ENCODE measurements at regions not wholly inside any gene's neighbourhood (a gene's known extent, or its start where the extent isn't known, plus 50 kb on each side); places are given as distances from the start of the nearest gene placed in this dataset.
A peak's percentile ranks its signal among the peaks of the same experiment; 100 is the strongest.
"Not testable (repeated sequence)": the region's sequence is repeated elsewhere in the genome, so short reads cannot be mapped to it uniquely, and the experiment has no call there.

DNA sequence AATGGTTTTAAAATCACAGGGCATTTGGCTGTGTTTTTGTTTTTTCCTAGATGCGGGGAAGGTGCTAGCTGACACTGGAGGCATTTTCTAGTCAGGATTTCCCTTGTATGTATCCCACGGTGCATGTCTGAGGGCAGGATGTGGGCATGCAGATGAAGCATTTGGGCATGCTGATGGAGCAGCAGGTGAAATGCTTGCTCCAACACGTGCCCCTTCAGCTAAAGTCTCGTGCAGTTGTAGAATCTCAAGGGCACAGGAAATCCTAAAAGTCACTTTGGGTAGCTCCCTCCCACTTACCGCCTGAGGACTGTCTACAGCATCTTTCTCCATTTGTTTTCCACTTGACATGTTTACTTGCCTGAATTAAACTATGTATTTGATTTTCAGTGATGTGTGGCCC is 429.4 kb upstream of the B3GAT1 start:
- Histone ChIP-seq H3F3A (ENCODE audit: insufficient read depth, low read depth) (no peaks in the 10 kb centered on the region), H3K79me2 (ENCODE audit: low read depth) (no peaks in the 10 kb centered on the region), H4K20me1 (ENCODE audit: insufficient read depth) (no peaks in the 10 kb centered on the region), H3K36me3 (ENCODE audit: low read depth) (no peaks in the 10 kb centered on the region), H3K4me3 (no peak overlapping the region), H3K27me3 (ENCODE audit: insufficient read depth, low read depth) (peaks cover 91% of the 10 kb centered on the region), H3K4me1 (replicated peaks; ENCODE audit: insufficient read depth) (no peaks in the 10 kb centered on the region), H3K27ac (no peak overlapping the region), H3K4me2 (no peak overlapping the region), H2AFZ (no peak overlapping the region), H3K9me2 (ENCODE audit: insufficient read depth) (no peaks in the 10 kb centered on the region), H3K9me3 (ENCODE audit: insufficient read depth, low read depth) (no peaks in the 10 kb centered on the region; the same call in 1 of the 2 replicates)
- ChIA-PET CTCF (no interaction called here), POLR2A (ENCODE audit: unreplicated experiment) (no interaction called here)
- no TSS peak for BruUV-seq (replicated peaks)
- no peak for DNase-seq
- intact Hi-C loops (cut with micrococcal nuclease; ENCODE audit: unreplicated experiment): no loop called here
- TF ChIP-seq, protein P1, sequence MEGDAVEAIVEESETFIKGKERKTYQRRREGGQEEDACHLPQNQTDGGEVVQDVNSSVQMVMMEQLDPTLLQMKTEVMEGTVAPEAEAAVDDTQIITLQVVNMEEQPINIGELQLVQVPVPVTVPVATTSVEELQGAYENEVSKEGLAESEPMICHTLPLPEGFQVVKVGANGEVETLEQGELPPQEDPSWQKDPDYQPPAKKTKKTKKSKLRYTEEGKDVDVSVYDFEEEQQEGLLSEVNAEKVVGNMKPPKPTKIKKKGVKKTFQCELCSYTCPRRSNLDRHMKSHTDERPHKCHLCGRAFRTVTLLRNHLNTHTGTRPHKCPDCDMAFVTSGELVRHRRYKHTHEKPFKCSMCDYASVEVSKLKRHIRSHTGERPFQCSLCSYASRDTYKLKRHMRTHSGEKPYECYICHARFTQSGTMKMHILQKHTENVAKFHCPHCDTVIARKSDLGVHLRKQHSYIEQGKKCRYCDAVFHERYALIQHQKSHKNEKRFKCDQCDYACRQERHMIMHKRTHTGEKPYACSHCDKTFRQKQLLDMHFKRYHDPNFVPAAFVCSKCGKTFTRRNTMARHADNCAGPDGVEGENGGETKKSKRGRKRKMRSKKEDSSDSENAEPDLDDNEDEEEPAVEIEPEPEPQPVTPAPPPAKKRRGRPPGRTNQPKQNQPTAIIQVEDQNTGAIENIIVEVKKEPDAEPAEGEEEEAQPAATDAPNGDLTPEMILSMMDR (conservative IDR thresholded peaks at IDR 0.05): no peak
- no peak for TF ChIP-seq EZH2 (IDR thresholded peaks at IDR 0.05; ENCODE audit: low read depth)

DNA sequence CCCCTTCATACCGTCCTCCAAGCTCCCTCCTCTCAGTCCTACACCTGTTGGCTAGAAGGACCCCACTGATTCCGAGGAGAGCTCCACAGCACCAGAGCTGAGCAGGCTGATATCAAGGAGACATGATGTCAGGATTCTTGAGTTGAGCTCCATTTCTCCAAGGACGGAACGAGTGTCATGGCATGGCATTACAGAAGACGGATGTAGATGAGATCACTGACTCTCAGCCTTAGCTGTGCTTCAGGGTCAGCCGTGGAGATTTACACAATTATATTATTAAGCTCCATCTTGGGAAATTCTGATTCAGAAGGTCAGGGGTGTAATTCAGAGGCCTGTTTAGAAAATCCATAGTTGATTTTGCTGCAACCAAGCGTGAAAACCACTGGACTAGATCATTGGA is 428.9 kb upstream of the B3GAT1 start:
- H3K9me2 ChIP-seq (ENCODE audit: insufficient read depth): no peaks in the 10 kb centered on the region
- H3K79me2 ChIP-seq (ENCODE audit: low read depth): no peaks in the 10 kb centered on the region
- intact Hi-C loops (cut with micrococcal nuclease; ENCODE audit: unreplicated experiment): no loop called here
- no peak overlapping the region for H3K27ac ChIP-seq
- peaks cover 90% of the 10 kb centered on the region for H3K27me3 ChIP-seq (ENCODE audit: insufficient read depth, low read depth)
- DNase-seq: no peak
- no peaks in the 10 kb centered on the region; the same call in 1 of the 2 replicates for H3K9me3 ChIP-seq (ENCODE audit: insufficient read depth, low read depth)
- TF ChIP-seq, protein P1 (conservative IDR thresholded peaks at IDR 0.05): no peak
- TF ChIP-seq EZH2 (IDR thresholded peaks at IDR 0.05; ENCODE audit: low read depth): no peak
- no peak overlapping the region for H3K4me2 ChIP-seq
- no peak overlapping the region for H2AFZ ChIP-seq
- no peaks in the 10 kb centered on the region for H4K20me1 ChIP-seq (ENCODE audit: insufficient read depth)
- no peaks in the 10 kb centered on the region for H3K4me1 ChIP-seq (replicated peaks; ENCODE audit: insufficient read depth)
- no TSS peak for BruUV-seq (replicated peaks)
- no peaks in the 10 kb centered on the region for H3F3A ChIP-seq (ENCODE audit: insufficient read depth, low read depth)
- ChIA-PET CTCF (no interaction called here), POLR2A (ENCODE audit: unreplicated experiment) (no interaction called here)
- no peaks in the 10 kb centered on the region for H3K36me3 ChIP-seq (ENCODE audit: low read depth)
- no peak overlapping the region for H3K4me3 ChIP-seq

DNA sequence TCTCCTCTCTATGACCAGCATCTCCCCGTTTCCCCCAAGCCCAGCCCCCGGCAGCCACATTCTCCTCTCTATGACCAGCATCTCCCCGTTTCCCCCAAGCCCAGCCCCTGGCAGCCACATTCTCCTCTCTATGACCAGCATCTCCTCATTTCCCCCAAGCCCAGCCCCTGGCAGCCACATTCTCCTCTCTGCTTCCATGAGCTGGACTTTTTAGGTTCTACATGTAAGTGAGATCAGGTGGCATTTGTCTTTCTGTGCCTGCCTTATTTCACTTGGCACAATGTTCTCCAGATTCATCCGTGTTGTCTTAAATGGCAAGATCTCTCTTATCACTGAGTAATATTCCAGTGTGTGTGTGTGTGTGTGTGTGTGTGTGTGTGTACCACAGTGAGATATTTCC is 428.1 kb upstream of the B3GAT1 start:
- H3K9me2 ChIP-seq (ENCODE audit: insufficient read depth); H3K4me3 ChIP-seq; H2AFZ ChIP-seq; H3K9me3 ChIP-seq (ENCODE audit: insufficient read depth, low read depth); H3K36me3 ChIP-seq (ENCODE audit: low read depth); H3K27ac ChIP-seq; CTCF ChIA-PET; intact Hi-C loops (cut with micrococcal nuclease; ENCODE audit: unreplicated experiment); H3K4me1 ChIP-seq (replicated peaks; ENCODE audit: insufficient read depth); H3K4me2 ChIP-seq; H3F3A ChIP-seq (ENCODE audit: insufficient read depth, low read depth); H3K79me2 ChIP-seq (ENCODE audit: low read depth); H4K20me1 ChIP-seq (ENCODE audit: insufficient read depth); BruUV-seq (replicated peaks); POLR2A ChIA-PET (ENCODE audit: unreplicated experiment): not testable (repeated sequence)
- DNase-seq: peak in 1 of 2 experiments; percentile 3
- H3K27me3 ChIP-seq (ENCODE audit: insufficient read depth, low read depth): peaks cover 87% of the 10 kb centered on the region

DNA sequence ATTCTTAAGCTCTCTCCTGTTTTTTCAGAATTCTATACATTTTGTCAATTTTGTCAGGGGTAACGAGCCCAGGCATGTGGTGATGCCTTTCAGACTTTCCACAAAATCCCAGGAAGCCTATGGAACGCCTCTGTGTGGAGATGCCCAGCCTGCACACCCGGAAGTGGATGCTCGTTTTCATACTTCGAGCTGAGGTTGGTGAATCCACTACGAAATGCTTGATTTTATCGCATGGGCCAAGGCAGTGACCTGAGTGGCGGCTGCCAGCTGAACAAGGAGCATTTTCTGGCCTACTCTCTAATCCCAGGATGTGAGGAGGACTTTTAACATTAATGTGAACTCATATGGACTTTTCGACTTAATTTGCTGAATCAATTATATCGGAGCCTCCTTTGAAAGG is 426.7 kb upstream of the B3GAT1 start:
- no TSS peak for BruUV-seq (replicated peaks)
- intact Hi-C loops (cut with micrococcal nuclease; ENCODE audit: unreplicated experiment): no loop called here
- H3K27me3 ChIP-seq (ENCODE audit: insufficient read depth, low read depth): peaks cover 72% of the 10 kb centered on the region
- no peak overlapping the region for H3K27ac ChIP-seq
- POLR2A ChIA-PET (ENCODE audit: unreplicated experiment): no interaction called here
- no peaks in the 10 kb centered on the region for H4K20me1 ChIP-seq (ENCODE audit: insufficient read depth)
- H3F3A ChIP-seq (ENCODE audit: insufficient read depth, low read depth): no peaks in the 10 kb centered on the region
- no peaks in the 10 kb centered on the region for H3K9me2 ChIP-seq (ENCODE audit: insufficient read depth)
- H3K36me3 ChIP-seq (ENCODE audit: low read depth): no peaks in the 10 kb centered on the region
- H3K9me3 ChIP-seq (ENCODE audit: insufficient read depth, low read depth): no peaks in the 10 kb centered on the region; the same call in 1 of the 2 replicates
- CTCF ChIA-PET: no interaction called here
- no peaks in the 10 kb centered on the region for H3K79me2 ChIP-seq (ENCODE audit: low read depth)
- H3K4me3 ChIP-seq: no peak overlapping the region
- DNase-seq: peak in 1 of 2 experiments; percentile 32
- no peak overlapping the region for H3K4me2 ChIP-seq
- H3K4me1 ChIP-seq (replicated peaks; ENCODE audit: insufficient read depth): no peaks in the 10 kb centered on the region
- TF ChIP-seq EZH2 (IDR thresholded peaks at IDR 0.05; ENCODE audit: low read depth): no peak
- TF ChIP-seq, protein P1 (conservative IDR thresholded peaks at IDR 0.05): no peak
- no peak overlapping the region for H2AFZ ChIP-seq
